ENCODE measurements at regions not wholly inside any gene's neighbourhood (a gene's known extent, or its start where the extent isn't known, plus 50 kb on each side); places are given as distances from the start of the nearest gene placed in this dataset.
"Not testable (repeated sequence)": the region's sequence is repeated elsewhere in the genome, so short reads cannot be mapped to it uniquely, and the experiment has no call there.

GRCh38 chr2:106272216-106272807 lies 78.2 kb upstream of the UXS1 start:
- Histone ChIP-seq H3K36me3 (ENCODE audit: control insufficient read depth, insufficient read depth, low read length) (no peaks in the 10 kb centered on the region), H3K27me3 (ENCODE audit: control insufficient read depth, insufficient read depth, low read length) (no peaks in the 10 kb centered on the region), H3K4me3 (ENCODE audit: low read length) (no peak overlapping the region), H3K4me1 (ENCODE audit: control insufficient read depth, insufficient read depth, low read length) (no peaks in the 10 kb centered on the region), H3K27ac (ENCODE audit: low read depth, low read length) (no peak overlapping the region), H3K9ac (ENCODE audit: low read length) (no peak overlapping the region)

- Histone ChIP-seq H3K4me3 (ENCODE audit: low read length) (peak overlapping the region; percentile 45), H3K36me3 (ENCODE audit: control insufficient read depth, insufficient read depth, low read length) (no peaks in the 10 kb centered on the region), H3K27me3 (ENCODE audit: control insufficient read depth, insufficient read depth, low read length) (no peaks in the 10 kb centered on the region), H3K27ac (ENCODE audit: low read depth, low read length) (no peak overlapping the region), H3K4me1 (ENCODE audit: control insufficient read depth, insufficient read depth, low read length) (no peaks in the 10 kb centered on the region), H3K9ac (ENCODE audit: low read length) (no peak overlapping the region)
These were observed 76.4 kb upstream of the UXS1 start for GRCh38 chr2:106270471-106270891.

GRCh38 chr2:106269591-106270291 lies 75.6 kb upstream of the UXS1 start:
- Histone ChIP-seq H3K4me3 (ENCODE audit: low read length) (peak overlapping the region; percentile 45), H3K4me1 (ENCODE audit: control insufficient read depth, insufficient read depth, low read length) (no peaks in the 10 kb centered on the region), H3K36me3 (ENCODE audit: control insufficient read depth, insufficient read depth, low read length) (no peaks in the 10 kb centered on the region), H3K27ac (ENCODE audit: low read depth, low read length) (no peak overlapping the region), H3K27me3 (ENCODE audit: control insufficient read depth, insufficient read depth, low read length) (no peaks in the 10 kb centered on the region), H3K9ac (ENCODE audit: low read length) (no peak overlapping the region)

GRCh38 chr2:106267997-106268396 lies 73.9 kb upstream of the UXS1 start:
- Histone ChIP-seq H3K4me3 (ENCODE audit: low read length) (no peak overlapping the region), H3K36me3 (ENCODE audit: control insufficient read depth, insufficient read depth, low read length) (no peaks in the 10 kb centered on the region), H3K9ac (ENCODE audit: low read length) (no peak overlapping the region)

GRCh38 chr2:106261871-106262321 lies 67.8 kb upstream of the UXS1 start:
- H3K27ac ChIP-seq (ENCODE audit: low read depth, low read length), result no peak overlapping the region
- no peaks in the 10 kb centered on the region for H3K36me3 ChIP-seq (ENCODE audit: control insufficient read depth, insufficient read depth, low read length)
- H3K9ac ChIP-seq (ENCODE audit: low read length), result no peak overlapping the region
- H3K27me3 ChIP-seq (ENCODE audit: control insufficient read depth, insufficient read depth, low read length), result no peaks in the 10 kb centered on the region
- no peak overlapping the region for H3K4me3 ChIP-seq (ENCODE audit: low read length)
- H3K4me1 ChIP-seq (ENCODE audit: control insufficient read depth, insufficient read depth, low read length), result no peaks in the 10 kb centered on the region

More at GRCh38 chr2:106267997-106268396, 73.9 kb upstream of the UXS1 start:
- Histone ChIP-seq H3K4me1 (ENCODE audit: control insufficient read depth, insufficient read depth, low read length) (no peaks in the 10 kb centered on the region), H3K27me3 (ENCODE audit: control insufficient read depth, insufficient read depth, low read length) (no peaks in the 10 kb centered on the region), H3K27ac (ENCODE audit: low read depth, low read length) (no peak overlapping the region)

- H3K4me1 ChIP-seq (ENCODE audit: control insufficient read depth, insufficient read depth, low read length); H3K36me3 ChIP-seq (ENCODE audit: control insufficient read depth, insufficient read depth, low read length); H3K27ac ChIP-seq (ENCODE audit: low read depth, low read length); H3K9ac ChIP-seq (ENCODE audit: low read length); H3K27me3 ChIP-seq (ENCODE audit: control insufficient read depth, insufficient read depth, low read length); H3K4me3 ChIP-seq (ENCODE audit: low read length): not testable (repeated sequence)
These were observed 64.8 kb upstream of the UXS1 start for GRCh38 chr2:106258859-106259258.

- H3K36me3 ChIP-seq (ENCODE audit: control insufficient read depth, insufficient read depth, low read length), result no peaks in the 10 kb centered on the region
- H3K27ac ChIP-seq (ENCODE audit: low read depth, low read length), result no peak overlapping the region
- H3K4me1 ChIP-seq (ENCODE audit: control insufficient read depth, insufficient read depth, low read length), result no peaks in the 10 kb centered on the region
- H3K27me3 ChIP-seq (ENCODE audit: control insufficient read depth, insufficient read depth, low read length), result no peaks in the 10 kb centered on the region
- H3K9ac ChIP-seq (ENCODE audit: low read length), result no peak overlapping the region
- no peak overlapping the region for H3K4me3 ChIP-seq (ENCODE audit: low read length)
These were observed 63.7 kb upstream of the UXS1 start for GRCh38 chr2:106257830-106258229.

GRCh38 chr2:106257135-106257534 lies 63.0 kb upstream of the UXS1 start:
- Histone ChIP-seq H3K4me1 (ENCODE audit: control insufficient read depth, insufficient read depth, low read length) (no peaks in the 10 kb centered on the region), H3K27me3 (ENCODE audit: control insufficient read depth, insufficient read depth, low read length) (no peaks in the 10 kb centered on the region), H3K4me3 (ENCODE audit: low read length) (no peak overlapping the region), H3K9ac (ENCODE audit: low read length) (no peak overlapping the region), H3K36me3 (ENCODE audit: control insufficient read depth, insufficient read depth, low read length) (no peaks in the 10 kb centered on the region), H3K27ac (ENCODE audit: low read depth, low read length) (no peak overlapping the region)

GRCh38 chr2:106249157-106249828 lies 55.2 kb upstream of the UXS1 start:
- not testable (repeated sequence) for H3K27ac ChIP-seq (ENCODE audit: low read depth, low read length); H3K9ac ChIP-seq (ENCODE audit: low read length); H3K4me1 ChIP-seq (ENCODE audit: control insufficient read depth, insufficient read depth, low read length)

GRCh38 chr2:106248548-106249151 lies 54.5 kb upstream of the UXS1 start:
- not testable (repeated sequence) for H3K4me1 ChIP-seq (ENCODE audit: control insufficient read depth, insufficient read depth, low read length); H3K4me3 ChIP-seq (ENCODE audit: low read length); H3K27ac ChIP-seq (ENCODE audit: low read depth, low read length); H3K9ac ChIP-seq (ENCODE audit: low read length); H3K36me3 ChIP-seq (ENCODE audit: control insufficient read depth, insufficient read depth, low read length); H3K27me3 ChIP-seq (ENCODE audit: control insufficient read depth, insufficient read depth, low read length)

More at GRCh38 chr2:106249157-106249828, 55.2 kb upstream of the UXS1 start:
- H3K36me3 ChIP-seq (ENCODE audit: control insufficient read depth, insufficient read depth, low read length); H3K27me3 ChIP-seq (ENCODE audit: control insufficient read depth, insufficient read depth, low read length); H3K4me3 ChIP-seq (ENCODE audit: low read length): not testable (repeated sequence)

Data from rectal smooth muscle tissue (tissue), 1 donor.